IMR-90 (cell line): ENCODE measurements at regions not wholly inside any gene's neighbourhood (a gene's known extent, or its start where the extent isn't known, plus 50 kb on each side); places are given as distances from the start of the nearest gene placed in this dataset.

ENCODE experiments used
- BHLHE40 ChIP-seq: fragments of 150-350 bp; IDR thresholded peaks from 2 replicates; pipeline ENCODE4 v1.6.1; 2016; ENCODE audit warnings: mild to moderate bottlenecking, low read depth, low read length
- CEBPB ChIP-seq: IDR thresholded peaks from 2 replicates; pipeline ENCODE4 v1.6.1; 2012; ENCODE audit warnings: low read depth, low read length, improper control_type of control experiment
- CTCF ChIP-seq: conservative IDR thresholded peaks from 2 replicates; pipeline ENCODE4 v1.5.1; 2012; ENCODE audit warnings: mild to moderate bottlenecking, low read depth, low read length, improper control_type of control experiment
- FOS ChIP-seq: fragments of 150-350 bp; IDR thresholded peaks from 2 replicates; pipeline ENCODE4 v1.6.1; 2016; ENCODE audit warnings: low read depth, low read length
- MAFK ChIP-seq: IDR thresholded peaks from 2 replicates; pipeline ENCODE4 v1.6.1; 2012; ENCODE audit warnings: low read depth, low read length, improper control_type of control experiment
- MXI1 ChIP-seq: IDR thresholded peaks from 2 replicates; pipeline ENCODE4 v1.6.1; 2012; ENCODE audit warnings: low read depth, mild to moderate bottlenecking, low read length, moderate library complexity, borderline replicate concordance
- NFE2L2 ChIP-seq: fragments of 150-350 bp; IDR thresholded peaks from 2 replicates; pipeline ENCODE4 v1.6.1; 2016; ENCODE audit warnings: low read depth, mild to moderate bottlenecking, low read length
- POLR2A ChIP-seq: IDR thresholded peaks from 2 replicates; pipeline ENCODE4 v1.6.1; 2012; ENCODE audit warnings: mild to moderate bottlenecking, low read depth, low read length
- RAD21 ChIP-seq: IDR thresholded peaks from 2 replicates; pipeline ENCODE4 v1.6.1; 2012; ENCODE audit warnings: low read length, improper control_type of control experiment
- SMC3 ChIP-seq: fragments of 150-350 bp; IDR thresholded peaks from 2 replicates; pipeline ENCODE4 v1.6.1; 2016; ENCODE audit warnings: low read depth, mild to moderate bottlenecking, antibody characterized with exemption, low read length, moderate library complexity
- TF ChIP-seq, protein P1 (sequence below): fragments of 150-350 bp; IDR thresholded peaks from 2 replicates; pipeline ENCODE4 v1.6.1; 2017; ENCODE audit warnings: mild to moderate bottlenecking, antibody characterized with exemption, low read length, low read depth
- TF ChIP-seq, protein P2 (sequence below): fragments of 150-350 bp; IDR thresholded peaks from 2 replicates; pipeline ENCODE4 v1.6.1; 2016; ENCODE audit warnings: low read depth, mild to moderate bottlenecking, low read length, moderate library complexity, borderline replicate concordance

DNA sequence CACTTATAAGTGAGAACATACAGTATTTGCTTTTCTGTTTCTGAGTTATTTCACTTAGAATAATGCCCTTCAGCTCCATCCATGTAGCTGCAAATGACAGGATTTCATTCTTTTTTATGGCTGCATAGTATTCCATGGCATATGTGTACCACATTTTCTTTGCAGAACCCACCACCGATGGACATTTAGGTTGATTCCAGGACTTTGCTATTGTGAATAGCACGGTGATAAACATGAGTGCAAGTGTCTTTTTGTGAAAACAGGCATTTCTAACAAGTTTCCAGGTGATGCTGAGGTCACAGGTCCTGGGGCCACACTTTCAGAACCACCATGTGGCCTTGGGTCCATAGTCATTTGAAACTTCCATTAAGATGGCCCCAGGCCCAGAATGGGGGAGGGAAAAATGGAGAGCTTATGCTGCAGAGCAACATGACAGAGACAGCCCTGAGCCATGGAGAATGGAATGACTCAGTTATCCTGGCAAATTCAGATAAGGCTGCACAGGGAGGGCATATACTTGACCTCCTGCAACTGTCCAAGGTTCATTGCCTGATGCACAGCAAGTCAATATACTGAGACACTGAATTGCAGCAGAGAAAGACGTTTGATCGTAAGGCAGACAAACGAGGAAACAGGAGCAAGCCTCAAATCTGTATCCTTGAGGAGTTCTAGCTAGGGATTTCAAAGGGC, 248.0 kb upstream of the GALNT17 start:
- TF ChIP-seq CTCF (no peak), MXI1 (no peak), POLR2A (no peak), RAD21 (no peak), BHLHE40 (no peak), CEBPB (no peak), FOS (no peak), MAFK (no peak), NFE2L2 (no peak), SMC3 (no peak)
- TF ChIP-seq, protein P1, sequence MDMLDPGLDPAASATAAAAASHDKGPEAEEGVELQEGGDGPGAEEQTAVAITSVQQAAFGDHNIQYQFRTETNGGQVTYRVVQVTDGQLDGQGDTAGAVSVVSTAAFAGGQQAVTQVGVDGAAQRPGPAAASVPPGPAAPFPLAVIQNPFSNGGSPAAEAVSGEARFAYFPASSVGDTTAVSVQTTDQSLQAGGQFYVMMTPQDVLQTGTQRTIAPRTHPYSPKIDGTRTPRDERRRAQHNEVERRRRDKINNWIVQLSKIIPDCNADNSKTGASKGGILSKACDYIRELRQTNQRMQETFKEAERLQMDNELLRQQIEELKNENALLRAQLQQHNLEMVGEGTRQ = no peak
- TF ChIP-seq, protein P2, sequence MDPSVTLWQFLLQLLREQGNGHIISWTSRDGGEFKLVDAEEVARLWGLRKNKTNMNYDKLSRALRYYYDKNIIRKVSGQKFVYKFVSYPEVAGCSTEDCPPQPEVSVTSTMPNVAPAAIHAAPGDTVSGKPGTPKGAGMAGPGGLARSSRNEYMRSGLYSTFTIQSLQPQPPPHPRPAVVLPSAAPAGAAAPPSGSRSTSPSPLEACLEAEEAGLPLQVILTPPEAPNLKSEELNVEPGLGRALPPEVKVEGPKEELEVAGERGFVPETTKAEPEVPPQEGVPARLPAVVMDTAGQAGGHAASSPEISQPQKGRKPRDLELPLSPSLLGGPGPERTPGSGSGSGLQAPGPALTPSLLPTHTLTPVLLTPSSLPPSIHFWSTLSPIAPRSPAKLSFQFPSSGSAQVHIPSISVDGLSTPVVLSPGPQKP = no peak
